ENCODE measurements at regions not wholly inside any gene's neighbourhood (a gene's known extent, or its start where the extent isn't known, plus 50 kb on each side); places are given as distances from the start of the nearest gene placed in this dataset.

DNA sequence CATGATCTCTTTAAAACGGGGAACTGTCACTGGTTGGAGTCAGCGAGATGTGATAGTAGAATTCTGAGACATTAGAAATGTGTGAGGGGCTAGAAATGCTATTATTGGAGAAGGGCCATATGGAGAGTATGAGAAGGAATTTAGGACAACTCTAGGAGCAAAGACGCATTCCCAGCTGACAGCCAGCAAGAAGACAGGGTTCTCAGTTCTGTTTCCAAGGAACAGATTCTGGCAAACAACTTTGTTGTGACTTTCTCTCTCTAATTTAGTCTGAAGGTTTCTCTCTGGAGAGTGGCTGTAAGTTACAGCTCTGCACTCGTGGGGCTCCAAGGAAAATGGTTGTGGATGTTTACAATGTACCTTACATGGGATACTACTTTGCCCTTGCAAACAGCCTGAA lies 876.3 kb downstream of the FAM181B start:
- TF ChIP-seq, protein P1, sequence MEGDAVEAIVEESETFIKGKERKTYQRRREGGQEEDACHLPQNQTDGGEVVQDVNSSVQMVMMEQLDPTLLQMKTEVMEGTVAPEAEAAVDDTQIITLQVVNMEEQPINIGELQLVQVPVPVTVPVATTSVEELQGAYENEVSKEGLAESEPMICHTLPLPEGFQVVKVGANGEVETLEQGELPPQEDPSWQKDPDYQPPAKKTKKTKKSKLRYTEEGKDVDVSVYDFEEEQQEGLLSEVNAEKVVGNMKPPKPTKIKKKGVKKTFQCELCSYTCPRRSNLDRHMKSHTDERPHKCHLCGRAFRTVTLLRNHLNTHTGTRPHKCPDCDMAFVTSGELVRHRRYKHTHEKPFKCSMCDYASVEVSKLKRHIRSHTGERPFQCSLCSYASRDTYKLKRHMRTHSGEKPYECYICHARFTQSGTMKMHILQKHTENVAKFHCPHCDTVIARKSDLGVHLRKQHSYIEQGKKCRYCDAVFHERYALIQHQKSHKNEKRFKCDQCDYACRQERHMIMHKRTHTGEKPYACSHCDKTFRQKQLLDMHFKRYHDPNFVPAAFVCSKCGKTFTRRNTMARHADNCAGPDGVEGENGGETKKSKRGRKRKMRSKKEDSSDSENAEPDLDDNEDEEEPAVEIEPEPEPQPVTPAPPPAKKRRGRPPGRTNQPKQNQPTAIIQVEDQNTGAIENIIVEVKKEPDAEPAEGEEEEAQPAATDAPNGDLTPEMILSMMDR (conservative IDR thresholded peaks at IDR 0.05; ENCODE audit: low read length): no peak
- TF ChIP-seq EZH2phosphoT487 (IDR thresholded peaks at IDR 0.05; ENCODE audit: borderline replicate concordance, low read depth, low read length): no peak
